ENCODE measurements at regions not wholly inside any gene's neighbourhood (a gene's known extent, or its start where the extent isn't known, plus 50 kb on each side); places are given as distances from the start of the nearest gene placed in this dataset.

GRCh38 chr2:167678158-167678557, 569.2 kb downstream of the STK39 start:
- TF ChIP-seq CTCF (IDR thresholded peaks at IDR 0.05; ENCODE audit: borderline replicate concordance, extremely low read depth, low read length, poor library complexity, severe bottlenecking): no peak
- no peak for TF ChIP-seq EZH2 (IDR thresholded peaks at IDR 0.05; ENCODE audit: borderline replicate concordance, low read depth, low read length, severe bottlenecking)
